ENCODE measurements at regions not wholly inside any gene's neighbourhood (a gene's known extent, or its start where the extent isn't known, plus 50 kb on each side); places are given as distances from the start of the nearest gene placed in this dataset.

- TF ChIP-seq MXI1 (conservative IDR thresholded peaks at IDR 0.05; ENCODE audit: poor library complexity, severe bottlenecking) (no peak), POLR2AphosphoS5 (IDR thresholded peaks at IDR 0.05) (no peak), CTCF (IDR thresholded peaks at IDR 0.05; ENCODE audit: poor library complexity, severe bottlenecking) (no peak), SMC3 (conservative IDR thresholded peaks at IDR 0.05; ENCODE audit: poor library complexity) (no peak)
Observed at GRCh38 chrX:7233580-7234406, 85.8 kb upstream of the PUDP start.

Measured in neural cell (in vitro differentiated cells).